ENCODE measurements at regions not wholly inside any gene's neighbourhood (a gene's known extent, or its start where the extent isn't known, plus 50 kb on each side); places are given as distances from the start of the nearest gene placed in this dataset.

- Histone ChIP-seq H3K4me3 (no peak overlapping the region), H3K9me3 (no peaks in the 10 kb centered on the region), H3K27ac (no peak overlapping the region), H3K4me1 (no peaks in the 10 kb centered on the region), H3K36me3 (replicated peaks in 1 of 2; ENCODE audit: insufficient read depth in 1 of 2, low read depth in 2 of 2) (no peaks in the 10 kb centered on the region), H3K27me3 (no peaks in the 10 kb centered on the region)
- intact Hi-C loops (cut with DNase I): no loop called here
- no peak for ATAC-seq
- DNase-seq: no peak
- 70 to 78% methylated on average over 16 of the region's 16 CpGs for WGBS, 2 donors
- TF ChIP-seq POLR2A (IDR thresholded peaks at IDR 0.05) (no peak), CTCF (IDR thresholded peaks at IDR 0.05) (no peak)
These were observed 105.0 kb upstream of the EEF1E1 start for GRCh38 chr6:8207191-8207868.

GRCh38 chr6:8203337-8203736, 101.0 kb upstream of the EEF1E1 start:
- no peak for TF ChIP-seq POLR2A (IDR thresholded peaks at IDR 0.05)
- no peak for TF ChIP-seq CTCF (IDR thresholded peaks at IDR 0.05)
- H3K27ac ChIP-seq: no peak overlapping the region
- WGBS, 2 donors: 63 to 76% methylated on average over 5 of the region's 5 CpGs
- DNase-seq: no peak
- no peak for ATAC-seq
- no peak overlapping the region for H3K4me3 ChIP-seq
- intact Hi-C loops (cut with DNase I): no loop called here
- H3K36me3 ChIP-seq (replicated peaks in 1 of 2; ENCODE audit: insufficient read depth in 1 of 2, low read depth in 2 of 2): no peaks in the 10 kb centered on the region
- H3K4me1 ChIP-seq: no peaks in the 10 kb centered on the region
- no peaks in the 10 kb centered on the region for H3K9me3 ChIP-seq
- H3K27me3 ChIP-seq: no peaks in the 10 kb centered on the region

GRCh38 chr6:8201679-8202078, 99.3 kb upstream of the EEF1E1 start:
- 58 to 60% methylated on average over 5 of the region's 5 CpGs for WGBS, 2 donors
- intact Hi-C loops (cut with DNase I): no loop called here
- TF ChIP-seq POLR2A (IDR thresholded peaks at IDR 0.05): no peak
- TF ChIP-seq CTCF (IDR thresholded peaks at IDR 0.05): no peak
- H3K27ac ChIP-seq: no peak overlapping the region
- no peak overlapping the region for H3K4me3 ChIP-seq
- no peaks in the 10 kb centered on the region for H3K27me3 ChIP-seq
- ATAC-seq (no peak), DNase-seq (no peak)
- H3K4me1 ChIP-seq: no peaks in the 10 kb centered on the region
- no peaks in the 10 kb centered on the region for H3K9me3 ChIP-seq
- no peaks in the 10 kb centered on the region for H3K36me3 ChIP-seq (replicated peaks in 1 of 2; ENCODE audit: insufficient read depth in 1 of 2, low read depth in 2 of 2)

GRCh38 chr6:8200255-8200654, 97.9 kb upstream of the EEF1E1 start:
- TF ChIP-seq POLR2A (IDR thresholded peaks at IDR 0.05): no peak
- TF ChIP-seq CTCF (IDR thresholded peaks at IDR 0.05): no peak

GRCh38 chr6:8195714-8196102, 93.4 kb upstream of the EEF1E1 start:
- Histone ChIP-seq H3K27ac (no peak overlapping the region), H3K27me3 (no peaks in the 10 kb centered on the region), H3K4me1 (no peaks in the 10 kb centered on the region), H3K4me3 (no peak overlapping the region), H3K9me3 (no peaks in the 10 kb centered on the region), H3K36me3 (replicated peaks in 1 of 2; ENCODE audit: insufficient read depth in 1 of 2, low read depth in 2 of 2) (no peaks in the 10 kb centered on the region)
- no peak for DNase-seq
- no peak for TF ChIP-seq POLR2A (IDR thresholded peaks at IDR 0.05)
- no peak for TF ChIP-seq CTCF (IDR thresholded peaks at IDR 0.05)
- 8 to 25% methylated on average over 4 of the region's 4 CpGs for WGBS, 2 donors
- ATAC-seq: no peak
- intact Hi-C loops (cut with DNase I): no loop called here

More at GRCh38 chr6:8200255-8200654, 97.9 kb upstream of the EEF1E1 start:
- H3K4me1 ChIP-seq: no peaks in the 10 kb centered on the region
- DNase-seq (no peak), ATAC-seq (no peak)
- no peaks in the 10 kb centered on the region for H3K27me3 ChIP-seq
- intact Hi-C loops (cut with DNase I): no loop called here
- 50 to 63% methylated on average over 3 of the region's 3 CpGs for WGBS, 2 donors
- no peaks in the 10 kb centered on the region for H3K36me3 ChIP-seq (replicated peaks in 1 of 2; ENCODE audit: insufficient read depth in 1 of 2, low read depth in 2 of 2)
- H3K27ac ChIP-seq: no peak overlapping the region
- H3K4me3 ChIP-seq: no peak overlapping the region
- no peaks in the 10 kb centered on the region for H3K9me3 ChIP-seq

Measured in body of pancreas (tissue), 4 donors.